Head of caudate nucleus (tissue), 42 donors: ENCODE measurements at regions not wholly inside any gene's neighbourhood (a gene's known extent, or its start where the extent isn't known, plus 50 kb on each side); places are given as distances from the start of the nearest gene placed in this dataset.
A peak's percentile ranks its signal among the peaks of the same experiment; 100 is the strongest.
"Not testable (repeated sequence)": the region's sequence is repeated elsewhere in the genome, so short reads cannot be mapped to it uniquely, and the experiment has no call there.

Experiments
- DNase-seq, 42 donors: peaks; one replicate each; pipeline versions ENCODE4 v3.0.0 to v3.0.0-alpha.2; 2020 to 2021; ENCODE audit warnings: mixed read lengths in 7 of 42
- intact Hi-C: fragments of 100-400 bp; cut with DNase I; formaldehyde crosslinking; loops from one replicate; pipeline ENCODE4 v1.15.0; 2022

GRCh38 chr16:48059936-48060335, 95.9 kb downstream of the ABCC12 start:
- no peak for DNase-seq
- intact Hi-C loops = loop anchor here (10.0 kb wide), 1 partner anchor 915 kb away; the partner anchor contains the start of gene NETO2

- not testable (repeated sequence) for DNase-seq
- intact Hi-C loops = loop anchor here (10.0 kb wide), 1 partner anchor 914 kb away; the partner anchor contains the start of gene NETO2
Measured at GRCh38 chr16:48059190-48059589, 96.6 kb downstream of the ABCC12 start.

GRCh38 chr16:48057048-48057447, 98.7 kb downstream of the ABCC12 start:
- no peak for DNase-seq
- intact Hi-C loops = loop anchor here (10.0 kb wide), 1 partner anchor 912 kb away; the partner anchor contains the start of gene NETO2

GRCh38 chr16:48054881-48055601, 100.8 kb downstream of the ABCC12 start:
- peak; percentile 59 to 90 (median 76) for DNase-seq
- intact Hi-C loops = loop anchor here (10.0 kb wide), 1 partner anchor 910 kb away; the partner anchor contains the start of gene NETO2

- intact Hi-C loops = loop anchor here (10.0 kb wide), 1 partner anchor 909 kb away; the partner anchor contains the start of gene NETO2
Measured at GRCh38 chr16:48053418-48053745, 102.4 kb downstream of the ABCC12 start.

GRCh38 chr16:48052731-48053417, 102.9 kb downstream of the ABCC12 start:
- DNase-seq = no peak
- intact Hi-C loops = loop anchor here (10.0 kb wide), 1 partner anchor 908 kb away; the partner anchor contains the start of gene NETO2

More at GRCh38 chr16:48053418-48053745, 102.4 kb downstream of the ABCC12 start:
- DNase-seq = peak in 2 of 42 donors; percentile 13 to 21

GRCh38 chr16:48050871-48051270, 104.9 kb downstream of the ABCC12 start:
- no peak for DNase-seq
- intact Hi-C loops = loop anchor here (10.0 kb wide), 1 partner anchor 906 kb away; the partner anchor contains the start of gene NETO2

GRCh38 chr16:48049847-48050246, 105.9 kb downstream of the ABCC12 start:
- no peak for DNase-seq
- intact Hi-C loops = loop anchor here (10.0 kb wide), 1 partner anchor 905 kb away; the partner anchor contains the start of gene NETO2

- intact Hi-C loops = no loop called here
- no peak for DNase-seq
Measured at GRCh38 chr16:48047720-48048119, 108.1 kb downstream of the ABCC12 start.

GRCh38 chr16:48047241-48047640, 108.6 kb downstream of the ABCC12 start:
- intact Hi-C loops = no loop called here

GRCh38 chr16:48044117-48044516, 111.7 kb downstream of the ABCC12 start:
- intact Hi-C loops = no loop called here
- no peak for DNase-seq

More at GRCh38 chr16:48047241-48047640, 108.6 kb downstream of the ABCC12 start:
- no peak for DNase-seq

GRCh38 chr16:48041981-48042421, 113.8 kb downstream of the ABCC12 start:
- intact Hi-C loops = no loop called here
- DNase-seq = no peak

- DNase-seq = no peak
- intact Hi-C loops = no loop called here
Measured at GRCh38 chr16:48035142-48035541, 120.7 kb downstream of the ABCC12 start.

- DNase-seq = no peak
- intact Hi-C loops = no loop called here
Measured at GRCh38 chr16:48030926-48031325, 124.9 kb downstream of the ABCC12 start.

GRCh38 chr16:48029768-48030167, 126.0 kb downstream of the ABCC12 start:
- intact Hi-C loops = no loop called here
- DNase-seq = no peak

GRCh38 chr16:48025359-48025758, 130.4 kb downstream of the ABCC12 start:
- intact Hi-C loops = no loop called here
- DNase-seq = no peak

- intact Hi-C loops = no loop called here
- no peak for DNase-seq
Measured at GRCh38 chr16:48024042-48024441, 131.8 kb downstream of the ABCC12 start.

GRCh38 chr16:48022496-48022895, 133.3 kb downstream of the ABCC12 start:
- intact Hi-C loops = no loop called here
- DNase-seq = no peak

- DNase-seq, intact Hi-C loops: not testable (repeated sequence)
Measured at GRCh38 chr16:48020617-48021016, 135.2 kb downstream of the ABCC12 start.
